GM12865 (cell line): ENCODE measurements at regions not wholly inside any gene's neighbourhood (a gene's known extent, or its start where the extent isn't known, plus 50 kb on each side); places are given as distances from the start of the nearest gene placed in this dataset.
"Not testable (repeated sequence)": the region's sequence is repeated elsewhere in the genome, so short reads cannot be mapped to it uniquely, and the experiment has no call there.

ENCODE experiments used
- DNase-seq: peaks from one replicate; pipeline ENCODE4 v3.0.0; 2010; ENCODE audit warnings: low read depth
- H3K4me3 ChIP-seq: 2 replicates; pipeline ENCODE4 v1.5.1; 2011; ENCODE audit warnings: mild to moderate bottlenecking, low read depth, low read length, control low read depth
- TF ChIP-seq, protein P1 (sequence below): IDR thresholded peaks from 2 replicates; pipeline ENCODE4 v1.5.1; 2011; ENCODE audit warnings: low read length, control low read depth, low read depth, inconsistent platforms; ENCODE audit not compliant: insufficient read depth; ENCODE audit errors: missing control alignments

GRCh38 chr13:90032841-90033493, 1314.5 kb upstream of the MIR17HG start:
- TF ChIP-seq, protein P1, sequence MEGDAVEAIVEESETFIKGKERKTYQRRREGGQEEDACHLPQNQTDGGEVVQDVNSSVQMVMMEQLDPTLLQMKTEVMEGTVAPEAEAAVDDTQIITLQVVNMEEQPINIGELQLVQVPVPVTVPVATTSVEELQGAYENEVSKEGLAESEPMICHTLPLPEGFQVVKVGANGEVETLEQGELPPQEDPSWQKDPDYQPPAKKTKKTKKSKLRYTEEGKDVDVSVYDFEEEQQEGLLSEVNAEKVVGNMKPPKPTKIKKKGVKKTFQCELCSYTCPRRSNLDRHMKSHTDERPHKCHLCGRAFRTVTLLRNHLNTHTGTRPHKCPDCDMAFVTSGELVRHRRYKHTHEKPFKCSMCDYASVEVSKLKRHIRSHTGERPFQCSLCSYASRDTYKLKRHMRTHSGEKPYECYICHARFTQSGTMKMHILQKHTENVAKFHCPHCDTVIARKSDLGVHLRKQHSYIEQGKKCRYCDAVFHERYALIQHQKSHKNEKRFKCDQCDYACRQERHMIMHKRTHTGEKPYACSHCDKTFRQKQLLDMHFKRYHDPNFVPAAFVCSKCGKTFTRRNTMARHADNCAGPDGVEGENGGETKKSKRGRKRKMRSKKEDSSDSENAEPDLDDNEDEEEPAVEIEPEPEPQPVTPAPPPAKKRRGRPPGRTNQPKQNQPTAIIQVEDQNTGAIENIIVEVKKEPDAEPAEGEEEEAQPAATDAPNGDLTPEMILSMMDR, result no peak

GRCh38 chr13:90039516-90039915, 1308.0 kb upstream of the MIR17HG start:
- TF ChIP-seq, protein P1, result no peak
- DNase-seq, result no peak
- no peak overlapping the region for H3K4me3 ChIP-seq

More at GRCh38 chr13:90032841-90033493, 1314.5 kb upstream of the MIR17HG start:
- H3K4me3 ChIP-seq, result no peak overlapping the region
- no peak for DNase-seq

- TF ChIP-seq, protein P1, result no peak
- H3K4me3 ChIP-seq, result no peak overlapping the region
- no peak for DNase-seq
These were observed 1299.9 kb upstream of the MIR17HG start for GRCh38 chr13:90047600-90047999.

GRCh38 chr13:90049989-90050671, 1297.4 kb upstream of the MIR17HG start:
- TF ChIP-seq, protein P1, result no peak
- no peak for DNase-seq

DNA sequence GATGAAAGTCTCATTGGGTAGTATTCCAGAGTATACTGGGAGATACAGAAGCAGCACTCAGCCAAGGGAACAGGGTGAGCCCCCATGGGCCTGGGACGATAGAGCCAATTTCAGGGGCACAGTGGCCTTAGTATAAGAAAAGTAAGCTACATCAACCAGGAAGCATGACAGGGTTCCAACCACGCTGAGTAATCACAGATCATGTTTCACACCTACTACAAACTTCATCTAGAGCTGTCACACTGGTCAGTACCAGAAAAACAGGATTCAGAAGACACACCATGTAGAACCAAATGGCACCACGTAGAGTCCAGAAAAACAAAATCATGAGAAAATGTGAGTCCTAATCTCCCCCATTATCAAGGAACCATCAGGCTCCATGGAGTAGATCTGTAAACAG, 1292.4 kb upstream of the MIR17HG start:
- TF ChIP-seq, protein P1, result no peak
- no peak for DNase-seq
- no peak overlapping the region for H3K4me3 ChIP-seq

More at GRCh38 chr13:90049989-90050671, 1297.4 kb upstream of the MIR17HG start:
- no peak overlapping the region for H3K4me3 ChIP-seq

DNA sequence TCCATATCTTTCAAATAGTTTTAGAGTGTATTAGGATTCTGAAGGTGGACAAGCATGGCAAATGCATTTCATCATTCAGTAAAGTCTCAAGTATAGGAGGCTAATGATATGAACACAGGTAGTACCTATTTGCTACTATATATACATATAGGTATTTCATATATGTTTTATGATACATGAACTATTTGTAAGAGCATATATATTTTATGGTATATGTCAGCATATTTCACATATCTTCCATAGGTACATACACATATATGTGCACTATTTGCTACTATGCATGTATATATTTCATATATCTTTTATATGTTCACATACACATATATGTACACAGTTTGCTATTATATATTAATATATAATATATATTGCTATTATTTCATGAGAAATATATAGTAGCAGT, 1291.7 kb upstream of the MIR17HG start:
- H3K4me3 ChIP-seq, result no peak overlapping the region
- TF ChIP-seq, protein P1, result no peak
- no peak for DNase-seq

GRCh38 chr13:90064226-90064625, 1283.3 kb upstream of the MIR17HG start:
- DNase-seq, H3K4me3 ChIP-seq: not testable (repeated sequence)
